ENCODE measurements at regions not wholly inside any gene's neighbourhood (a gene's known extent, or its start where the extent isn't known, plus 50 kb on each side); places are given as distances from the start of the nearest gene placed in this dataset.

DNA sequence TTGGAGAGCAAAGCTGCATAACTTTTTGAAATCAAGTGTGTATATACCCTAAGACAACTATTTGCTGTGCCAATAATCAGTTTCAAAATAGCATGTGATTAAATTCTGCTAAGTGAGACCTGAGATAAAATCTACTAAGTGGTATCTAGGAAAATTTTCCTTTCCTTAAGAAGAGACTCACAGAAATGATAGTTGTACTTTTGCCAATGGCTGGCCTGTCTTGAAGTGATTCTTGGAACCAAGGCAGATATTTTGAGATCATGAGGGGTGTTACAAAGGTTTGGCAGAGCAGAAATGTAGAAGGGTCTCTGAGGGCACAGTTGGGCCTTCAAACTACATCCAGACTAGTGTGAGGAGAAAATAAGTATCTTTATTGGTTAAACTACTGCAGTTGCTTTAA is 902.6 kb upstream of the TENM4 start:
- no peak for DNase-seq (ENCODE audit: low read depth)
- H3K4me3 ChIP-seq (ENCODE audit: control insufficient read depth, low read depth, low read length): no peak overlapping the region
- TF ChIP-seq, protein P1, sequence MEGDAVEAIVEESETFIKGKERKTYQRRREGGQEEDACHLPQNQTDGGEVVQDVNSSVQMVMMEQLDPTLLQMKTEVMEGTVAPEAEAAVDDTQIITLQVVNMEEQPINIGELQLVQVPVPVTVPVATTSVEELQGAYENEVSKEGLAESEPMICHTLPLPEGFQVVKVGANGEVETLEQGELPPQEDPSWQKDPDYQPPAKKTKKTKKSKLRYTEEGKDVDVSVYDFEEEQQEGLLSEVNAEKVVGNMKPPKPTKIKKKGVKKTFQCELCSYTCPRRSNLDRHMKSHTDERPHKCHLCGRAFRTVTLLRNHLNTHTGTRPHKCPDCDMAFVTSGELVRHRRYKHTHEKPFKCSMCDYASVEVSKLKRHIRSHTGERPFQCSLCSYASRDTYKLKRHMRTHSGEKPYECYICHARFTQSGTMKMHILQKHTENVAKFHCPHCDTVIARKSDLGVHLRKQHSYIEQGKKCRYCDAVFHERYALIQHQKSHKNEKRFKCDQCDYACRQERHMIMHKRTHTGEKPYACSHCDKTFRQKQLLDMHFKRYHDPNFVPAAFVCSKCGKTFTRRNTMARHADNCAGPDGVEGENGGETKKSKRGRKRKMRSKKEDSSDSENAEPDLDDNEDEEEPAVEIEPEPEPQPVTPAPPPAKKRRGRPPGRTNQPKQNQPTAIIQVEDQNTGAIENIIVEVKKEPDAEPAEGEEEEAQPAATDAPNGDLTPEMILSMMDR (conservative IDR thresholded peaks at IDR 0.05; ENCODE audit: control insufficient read depth, insufficient read depth, low read depth, low read length): no peak

- TF ChIP-seq, protein P1 (conservative IDR thresholded peaks at IDR 0.05; ENCODE audit: control insufficient read depth, insufficient read depth, low read depth, low read length): no peak
- DNase-seq (ENCODE audit: low read depth): no peak
- H3K4me3 ChIP-seq (ENCODE audit: control insufficient read depth, low read depth, low read length): no peak overlapping the region
Observed at GRCh38 chr11:80338231-80338630, 897.4 kb upstream of the TENM4 start.

GRCh38 chr11:80331694-80332093 is 890.9 kb upstream of the TENM4 start:
- no peak overlapping the region for H3K4me3 ChIP-seq (ENCODE audit: control insufficient read depth, low read depth, low read length)
- TF ChIP-seq, protein P1 (conservative IDR thresholded peaks at IDR 0.05; ENCODE audit: control insufficient read depth, insufficient read depth, low read depth, low read length): no peak
- no peak for DNase-seq (ENCODE audit: low read depth)

- peak; percentile 44 for DNase-seq (ENCODE audit: low read depth)
- TF ChIP-seq, protein P1 (conservative IDR thresholded peaks at IDR 0.05; ENCODE audit: control insufficient read depth, insufficient read depth, low read depth, low read length): no peak
- H3K4me3 ChIP-seq (ENCODE audit: control insufficient read depth, low read depth, low read length): no peak overlapping the region
Observed at GRCh38 chr11:80330264-80330663, 889.4 kb upstream of the TENM4 start.

DNA sequence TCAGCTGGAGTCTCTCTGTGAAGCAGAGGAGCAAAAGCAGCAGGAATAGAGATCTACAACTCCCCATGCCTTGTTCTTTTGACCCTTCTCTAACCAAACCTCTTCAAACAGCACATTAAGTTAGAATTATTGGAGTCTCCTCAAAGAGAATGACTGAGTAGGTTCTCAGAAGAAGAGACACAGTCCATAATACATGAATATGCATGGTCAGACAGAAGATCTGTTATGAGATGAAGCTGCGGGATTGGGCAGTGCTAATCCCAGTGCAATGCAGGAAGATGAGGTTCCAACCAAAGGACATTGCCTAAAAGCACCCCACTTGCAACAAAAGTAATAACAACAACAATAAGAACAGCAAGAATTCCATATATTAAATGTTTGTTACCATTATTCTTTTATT is 887.9 kb upstream of the TENM4 start:
- no peak overlapping the region for H3K4me3 ChIP-seq (ENCODE audit: control insufficient read depth, low read depth, low read length)
- DNase-seq (ENCODE audit: low read depth): no peak
- TF ChIP-seq, protein P1 (conservative IDR thresholded peaks at IDR 0.05; ENCODE audit: control insufficient read depth, insufficient read depth, low read depth, low read length): no peak

DNA sequence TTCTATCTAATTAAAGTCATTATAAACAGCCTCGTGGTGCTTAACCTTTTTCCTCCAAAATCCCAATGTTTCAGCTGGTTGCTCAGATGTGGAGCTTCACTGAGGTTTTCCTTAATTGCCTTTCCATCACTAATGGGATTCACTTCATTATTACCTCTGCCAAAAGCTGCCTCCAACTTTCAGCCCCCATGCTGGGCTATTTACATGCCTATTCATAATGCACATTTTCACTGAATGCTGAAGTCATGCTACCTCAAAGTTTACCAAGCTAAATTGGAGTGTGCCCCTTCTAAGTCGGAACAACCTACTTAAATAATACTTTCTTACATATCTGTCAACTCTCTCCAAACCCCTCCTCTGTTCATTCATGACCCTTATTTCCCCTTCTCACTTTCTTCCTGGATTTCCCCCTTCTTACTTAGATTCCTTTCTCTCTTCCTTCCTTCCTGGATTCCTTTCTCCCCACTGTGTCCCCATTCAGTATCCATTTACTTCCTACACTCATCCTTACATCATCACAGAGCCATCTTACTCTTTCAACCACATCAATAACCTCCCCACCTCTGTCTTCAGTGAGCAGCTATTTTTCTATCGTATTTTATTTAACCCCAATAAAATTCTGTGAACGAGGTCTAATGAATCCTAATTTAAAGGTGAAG is 887.3 kb upstream of the TENM4 start:
- no peak overlapping the region for H3K4me3 ChIP-seq (ENCODE audit: control insufficient read depth, low read depth, low read length)
- no peak for DNase-seq (ENCODE audit: low read depth)
- TF ChIP-seq, protein P1 (conservative IDR thresholded peaks at IDR 0.05; ENCODE audit: control insufficient read depth, insufficient read depth, low read depth, low read length): no peak

DNA sequence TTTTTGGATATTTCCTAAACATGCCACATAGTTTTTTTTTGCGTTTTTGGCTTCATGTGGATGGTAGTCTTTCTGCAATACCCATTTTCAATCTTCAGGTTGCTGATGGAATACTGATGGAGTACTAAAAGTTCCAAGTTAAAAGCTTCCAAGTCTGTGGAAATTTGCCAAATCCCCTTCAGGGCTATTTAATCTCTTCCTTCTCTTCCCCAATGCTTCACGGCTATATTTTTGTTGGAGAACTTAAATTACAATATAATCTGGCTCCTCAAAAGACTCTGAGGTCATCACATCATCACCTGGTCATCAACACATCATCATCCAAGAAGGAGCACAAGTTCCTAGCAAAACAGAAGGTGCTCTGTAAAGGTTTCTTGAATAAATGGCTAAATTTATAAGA is 881.0 kb upstream of the TENM4 start:
- DNase-seq (ENCODE audit: low read depth): no peak
- TF ChIP-seq, protein P1 (conservative IDR thresholded peaks at IDR 0.05; ENCODE audit: control insufficient read depth, insufficient read depth, low read depth, low read length): no peak
- H3K4me3 ChIP-seq (ENCODE audit: control insufficient read depth, low read depth, low read length): no peak overlapping the region

Measured in fibroblast of mammary gland (primary cell).